ENCODE measurements at regions not wholly inside any gene's neighbourhood (a gene's known extent, or its start where the extent isn't known, plus 50 kb on each side); places are given as distances from the start of the nearest gene placed in this dataset.
A peak's percentile ranks its signal among the peaks of the same experiment; 100 is the strongest.
"Not testable (repeated sequence)": the region's sequence is repeated elsewhere in the genome, so short reads cannot be mapped to it uniquely, and the experiment has no call there.

DNA sequence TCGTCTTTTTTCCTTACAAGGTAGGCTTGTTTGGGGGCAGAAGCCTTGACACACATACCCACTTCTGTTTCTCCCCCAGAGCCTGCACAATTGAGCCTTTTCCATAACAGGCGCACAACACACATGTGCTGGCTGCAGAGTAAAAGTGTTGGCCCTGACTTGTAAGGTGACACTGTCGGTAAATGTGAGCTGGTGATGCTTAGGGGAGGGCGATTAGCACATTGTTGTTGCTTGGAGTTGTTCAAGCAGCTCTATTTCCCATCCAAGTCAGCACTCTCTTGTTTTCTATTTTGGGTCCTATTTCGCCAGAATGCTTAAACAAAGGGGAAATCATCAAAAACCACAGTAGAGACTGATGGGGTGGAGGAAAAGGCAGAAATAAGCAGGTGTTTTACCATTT is 51.9 kb upstream of the PTPRJ start:
- DNase-seq = no peak

DNA sequence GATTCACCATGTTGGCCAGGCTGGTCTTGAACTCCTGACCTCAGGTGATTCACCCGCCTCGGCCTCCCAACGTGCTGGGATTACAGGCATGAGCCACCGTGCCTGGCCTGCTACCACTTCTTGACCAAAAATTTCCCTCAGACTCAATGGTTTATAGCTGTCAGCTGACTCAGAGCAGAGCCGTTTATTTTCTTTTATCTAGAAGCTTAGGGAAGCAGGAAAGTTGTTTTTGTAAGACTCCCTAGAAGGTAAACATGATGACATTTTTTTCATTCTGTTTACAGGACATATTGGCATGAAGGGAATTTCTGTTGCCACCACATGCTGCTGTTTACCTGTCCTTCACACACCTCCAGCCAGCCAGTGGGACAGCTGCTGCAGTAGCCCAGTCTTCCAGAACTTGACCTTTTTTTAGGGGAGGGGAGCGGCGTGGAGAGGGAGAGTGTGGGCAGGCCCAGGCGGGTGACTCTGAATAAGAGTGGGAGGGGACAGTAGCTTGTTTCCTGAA is 56.1 kb upstream of the PTPRJ start:
- DNase-seq = peak; percentile 83

DNA sequence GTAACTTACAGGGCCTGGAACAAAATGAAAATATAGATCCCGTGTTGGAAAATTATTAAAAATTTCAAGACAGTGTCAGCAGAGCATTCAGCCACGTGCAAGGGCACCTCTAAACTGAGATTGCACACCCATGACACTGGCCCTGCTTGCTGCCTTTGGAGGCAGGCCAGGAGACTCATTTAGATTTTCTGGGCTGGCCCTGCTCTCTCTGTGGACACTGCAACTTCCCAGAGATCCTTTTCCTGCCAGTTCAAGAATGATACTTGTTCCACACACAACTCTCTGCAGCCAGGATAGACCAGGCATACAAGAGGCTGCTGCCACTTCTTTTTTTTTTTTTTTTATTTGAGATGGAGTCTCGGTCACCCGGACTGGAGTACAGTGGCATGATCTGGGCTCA is 56.7 kb upstream of the PTPRJ start:
- DNase-seq = peak; percentile 61

DNA sequence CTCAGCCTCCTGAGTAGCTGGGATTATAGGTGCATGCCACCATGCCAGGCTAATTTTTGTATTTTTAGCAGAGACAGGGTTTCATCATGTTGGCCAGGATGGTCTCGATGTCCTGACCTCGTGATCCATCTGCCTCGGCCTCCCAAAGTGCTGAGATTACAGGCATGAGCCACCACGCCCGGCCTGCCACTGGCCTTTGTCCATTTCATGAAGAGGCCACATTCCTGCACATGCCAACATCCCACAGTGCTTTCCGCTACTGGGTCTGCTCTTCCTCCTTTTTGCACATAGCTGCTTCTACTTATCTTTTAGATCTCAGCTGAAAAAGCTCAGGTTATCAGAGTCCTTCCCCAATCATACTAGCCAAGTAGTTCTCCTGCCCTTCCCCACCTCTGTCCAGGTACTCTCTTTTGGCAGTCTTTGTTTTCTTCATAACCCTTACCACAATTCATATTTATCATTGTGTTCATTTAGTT is 59.2 kb upstream of the PTPRJ start:
- not testable (repeated sequence) for DNase-seq

DNA sequence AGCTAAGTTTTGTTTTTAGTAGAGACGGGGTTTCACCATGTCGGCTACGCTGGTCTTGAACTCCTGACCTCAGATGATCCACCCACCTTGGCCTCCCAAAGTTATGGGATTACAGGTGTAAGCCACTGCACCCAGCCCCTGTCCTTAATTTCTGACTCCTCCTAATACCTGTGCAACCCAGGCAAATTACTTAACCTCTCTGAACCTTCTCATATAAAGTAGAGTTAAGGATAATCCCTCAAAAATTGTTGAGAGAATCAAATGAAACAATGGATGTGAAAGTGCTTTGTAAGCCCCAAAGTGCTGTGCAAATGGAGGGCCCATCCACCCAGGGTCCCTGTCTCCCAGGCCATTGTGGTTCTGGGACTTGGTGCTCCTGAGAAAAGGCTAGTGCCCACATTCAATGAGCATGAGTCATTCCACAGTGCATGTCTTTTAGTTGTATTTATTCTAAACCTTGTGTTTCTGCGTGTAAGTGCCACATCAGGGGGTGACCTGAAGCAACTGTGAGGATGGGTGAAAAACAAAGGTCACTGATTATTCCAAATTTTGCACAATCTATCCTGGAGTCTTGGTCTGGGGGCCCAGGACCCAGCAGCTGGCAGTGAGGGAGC is 61.4 kb upstream of the PTPRJ start:
- peak; percentile 74 for DNase-seq

DNA sequence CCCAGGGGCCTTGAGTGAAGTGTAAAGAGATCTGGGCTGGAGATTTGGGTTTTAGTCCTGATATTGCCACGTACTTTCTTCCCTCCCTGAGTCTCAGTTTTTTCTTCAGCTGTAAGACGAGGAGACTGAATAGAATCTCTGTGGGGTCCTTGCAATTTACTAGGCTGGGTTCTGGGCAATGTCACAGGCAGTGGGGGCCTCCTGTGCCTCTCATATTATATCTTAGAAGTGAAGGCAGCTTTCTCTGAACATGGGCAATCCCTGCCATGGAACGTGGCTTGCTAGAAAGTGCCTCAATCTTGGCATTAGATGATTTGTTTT is 62.0 kb upstream of the PTPRJ start:
- no peak for DNase-seq

DNA sequence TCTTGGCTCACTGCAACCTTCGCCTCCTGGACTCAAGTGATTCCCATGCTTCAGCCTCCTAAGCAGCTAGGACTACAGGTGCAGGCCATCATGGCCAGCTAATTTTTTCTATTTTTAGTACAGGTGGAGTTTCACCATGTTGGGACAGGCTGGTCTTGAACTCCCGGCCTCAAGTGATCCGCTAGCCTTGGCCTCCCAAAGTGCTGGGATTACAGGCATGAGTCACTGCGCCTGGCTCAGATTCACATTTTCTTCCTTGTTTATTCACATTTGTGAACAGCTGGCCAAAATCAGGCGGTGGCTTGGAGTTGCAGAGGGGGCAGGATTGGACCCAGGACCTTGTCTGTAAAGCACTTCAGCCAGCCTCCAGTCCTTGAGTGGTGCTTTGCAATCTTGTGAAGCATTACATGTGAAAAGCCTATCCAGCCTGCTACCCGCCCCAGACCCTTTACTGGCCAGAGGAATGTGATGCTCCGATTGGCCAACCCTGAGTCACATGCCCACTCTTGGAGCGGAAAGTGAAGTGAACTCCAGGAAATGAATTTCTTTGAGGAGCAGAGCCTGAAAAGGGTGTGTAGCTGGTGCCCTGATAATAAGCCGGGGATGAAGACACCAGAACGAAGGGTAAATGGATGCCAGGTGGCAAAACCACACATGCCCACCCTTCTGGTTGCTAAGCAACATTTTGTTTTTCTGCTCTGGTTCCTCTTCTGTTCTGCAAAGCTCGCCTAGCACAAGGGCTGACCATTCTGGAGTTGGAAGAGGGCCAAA is 62.6 kb upstream of the PTPRJ start:
- peak; percentile 80 for DNase-seq

DNA sequence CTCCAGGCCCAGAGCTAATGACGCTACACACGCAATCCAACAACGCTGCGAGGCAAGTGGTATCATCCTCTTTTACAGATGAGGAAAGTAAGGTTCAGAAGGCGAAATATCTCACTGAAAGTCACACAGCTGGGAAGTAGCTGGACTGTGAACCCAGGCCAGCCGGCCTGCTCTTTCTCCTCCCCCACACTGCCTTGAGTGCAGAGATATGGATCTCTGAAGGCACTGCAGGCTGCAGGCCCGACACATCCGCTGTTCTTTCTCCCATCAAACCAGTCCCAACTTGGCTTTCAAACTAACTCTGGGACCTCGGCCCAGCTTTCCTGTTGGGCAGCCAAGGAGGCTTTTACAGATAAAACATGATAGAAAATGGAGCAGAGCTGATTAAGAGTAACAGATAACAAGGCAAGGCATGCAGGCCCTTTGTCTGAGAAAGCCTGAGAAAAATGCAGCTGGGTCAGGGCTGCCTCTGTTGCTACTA is 64.0 kb upstream of the PTPRJ start:
- no peak for DNase-seq

DNA sequence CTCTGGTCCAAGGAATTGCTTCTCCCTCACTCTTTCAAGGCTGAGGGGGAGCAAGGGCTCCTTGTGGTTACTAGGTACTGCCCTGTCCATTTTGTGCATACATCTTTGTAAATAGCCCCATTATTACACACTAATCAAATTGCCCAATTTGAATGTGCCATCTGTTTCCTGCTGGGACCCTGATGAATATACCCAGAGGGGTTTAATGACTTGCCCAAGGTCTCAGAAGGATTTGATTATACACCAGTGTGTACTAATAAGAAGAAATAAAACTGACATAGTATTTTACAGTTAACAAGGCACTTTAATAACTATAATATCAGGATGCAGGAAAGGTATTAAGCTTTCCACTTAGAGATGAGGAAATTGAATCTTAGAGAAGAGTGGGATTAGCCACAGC is 64.6 kb upstream of the PTPRJ start:
- no peak for DNase-seq

DNA sequence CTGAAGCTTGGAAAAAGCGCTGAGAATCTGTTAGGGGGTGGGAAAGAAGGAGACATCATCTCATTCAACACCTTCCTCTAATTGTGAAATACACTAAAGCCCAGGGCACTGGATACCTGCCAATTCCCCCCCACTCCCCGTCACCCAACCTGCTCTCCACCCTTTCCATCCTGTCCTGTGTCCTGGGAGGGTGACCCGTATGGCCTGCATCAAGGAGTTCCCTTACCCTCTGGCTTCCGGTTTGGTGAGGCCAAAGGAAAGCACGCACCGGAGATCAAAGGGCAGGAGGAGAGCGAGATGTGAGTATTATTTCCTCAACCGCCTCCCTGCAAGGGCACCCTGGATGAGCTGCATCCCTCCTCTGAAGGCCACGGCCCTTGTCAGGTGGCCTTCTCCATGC is 65.0 kb upstream of the PTPRJ start:
- DNase-seq = no peak

DNA sequence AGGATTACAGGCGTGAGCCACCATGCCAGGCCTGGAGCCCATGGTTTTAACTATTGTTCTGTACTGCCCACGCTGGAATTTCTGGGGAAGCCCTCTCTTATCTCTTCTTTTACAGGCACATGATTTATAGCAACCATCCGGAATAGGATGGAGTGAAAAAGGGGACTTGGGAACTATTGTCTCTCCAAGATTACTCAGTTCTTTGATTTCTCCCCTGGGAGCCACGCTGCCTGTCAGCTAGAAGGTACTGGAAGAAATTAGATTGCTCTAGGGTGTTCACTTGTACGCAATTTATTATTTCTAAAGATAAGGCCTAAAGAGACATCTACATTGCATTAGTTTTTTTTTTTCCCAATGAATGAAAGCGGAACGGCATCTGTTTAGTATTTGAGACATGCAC is 65.6 kb upstream of the PTPRJ start:
- DNase-seq = no peak

DNA sequence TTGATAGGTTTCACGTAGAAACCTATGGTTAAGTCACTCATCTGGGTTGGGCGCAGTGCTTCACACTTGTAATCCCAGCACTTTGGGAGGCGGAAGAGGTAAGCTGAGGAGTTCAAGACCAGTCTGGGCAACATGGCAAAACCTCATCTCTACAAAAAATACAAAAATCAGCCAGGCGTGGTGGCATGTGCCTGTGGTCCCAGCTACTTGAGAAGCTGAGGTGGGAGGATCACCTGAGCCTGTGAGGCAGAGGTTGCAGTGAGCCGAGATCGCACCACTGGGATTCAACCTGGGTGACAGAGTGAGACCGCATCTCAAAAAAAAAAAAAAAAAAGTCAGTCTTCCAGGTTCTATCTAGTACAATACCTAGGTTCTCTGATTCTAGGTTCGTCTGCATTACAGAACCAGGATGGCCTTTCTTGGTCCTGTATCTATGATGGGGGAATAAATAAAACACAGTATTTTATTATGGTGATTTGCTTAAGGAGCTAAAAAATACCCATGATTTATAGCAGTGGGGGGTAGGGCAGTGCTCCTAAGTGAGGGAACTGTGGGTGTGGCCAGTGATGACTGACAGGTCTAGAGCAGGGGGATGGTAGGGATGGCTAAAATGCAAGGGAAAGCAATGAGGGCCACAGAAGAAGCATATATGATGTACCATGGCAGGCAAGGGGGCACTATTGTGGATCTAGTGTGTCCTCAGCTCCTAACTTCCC is 65.5 kb upstream of the NUP160 start:
- no peak for DNase-seq

DNA sequence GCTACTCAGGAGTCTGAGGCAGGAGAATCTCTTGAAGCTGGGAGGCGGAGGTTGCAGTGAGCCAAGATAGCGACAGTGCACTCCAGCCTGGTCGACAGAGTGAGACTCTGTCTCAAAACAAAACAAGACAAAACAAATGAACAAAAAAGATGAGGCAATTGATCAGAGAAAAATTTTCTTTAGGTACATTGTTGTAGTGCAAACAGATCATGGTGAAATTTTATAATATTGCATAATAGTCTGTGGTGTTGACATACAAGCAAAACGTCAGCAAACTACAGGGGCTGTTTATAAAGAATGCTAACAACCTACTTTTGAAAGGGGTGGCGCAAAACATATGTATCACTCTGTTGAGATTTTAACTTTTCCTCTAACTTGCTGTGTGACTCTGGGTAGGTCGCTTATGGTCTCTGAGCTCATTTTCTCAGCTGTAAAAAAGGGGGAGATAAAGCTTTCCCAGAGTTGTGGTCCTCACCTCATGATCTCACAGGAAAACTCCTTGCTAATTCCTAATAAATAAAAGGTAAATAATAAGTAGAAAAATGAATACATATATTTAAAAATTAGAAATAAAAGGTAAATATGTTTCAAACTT is 64.8 kb upstream of the NUP160 start:
- no peak for DNase-seq

DNA sequence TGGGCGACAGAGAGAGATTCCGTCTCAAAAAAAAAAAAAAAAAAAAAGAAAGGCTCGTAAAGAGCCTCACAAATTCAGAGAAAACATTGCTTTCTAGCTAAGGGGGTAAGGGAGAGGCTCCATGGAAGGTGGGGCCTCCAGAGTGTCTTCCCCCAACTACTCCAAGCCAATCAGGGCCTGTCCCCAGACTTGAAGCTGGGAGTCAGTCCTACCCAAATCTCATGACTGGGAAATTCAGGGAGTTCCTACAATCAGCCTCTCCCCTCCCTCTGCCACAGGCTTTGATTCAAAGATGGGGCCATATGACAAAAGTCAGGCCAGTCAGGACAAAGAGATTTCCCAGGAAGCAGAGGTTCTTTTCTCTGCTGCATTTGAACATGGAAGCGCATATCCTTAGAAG is 63.0 kb upstream of the NUP160 start:
- DNase-seq = no peak

DNA sequence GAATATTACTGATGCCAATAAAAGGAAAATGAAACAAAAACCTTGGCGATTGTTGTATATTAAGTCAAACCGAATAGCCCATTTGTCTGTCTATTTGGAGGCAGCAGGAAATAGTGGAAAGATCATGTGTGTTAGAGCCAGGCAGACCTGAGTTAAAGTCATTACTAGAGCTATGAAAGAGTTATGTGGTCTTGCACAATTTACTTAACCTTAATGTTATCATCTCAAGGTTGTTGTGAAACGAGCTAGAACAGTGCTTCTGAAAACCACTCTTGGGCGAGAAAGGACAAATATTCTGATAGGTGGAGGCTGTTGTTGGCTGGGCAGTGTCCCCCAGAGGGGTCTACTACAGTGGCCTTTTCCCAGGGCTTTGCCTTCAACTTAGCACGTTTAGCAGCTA is 60.0 kb upstream of the NUP160 start:
- DNase-seq = no peak

DNA sequence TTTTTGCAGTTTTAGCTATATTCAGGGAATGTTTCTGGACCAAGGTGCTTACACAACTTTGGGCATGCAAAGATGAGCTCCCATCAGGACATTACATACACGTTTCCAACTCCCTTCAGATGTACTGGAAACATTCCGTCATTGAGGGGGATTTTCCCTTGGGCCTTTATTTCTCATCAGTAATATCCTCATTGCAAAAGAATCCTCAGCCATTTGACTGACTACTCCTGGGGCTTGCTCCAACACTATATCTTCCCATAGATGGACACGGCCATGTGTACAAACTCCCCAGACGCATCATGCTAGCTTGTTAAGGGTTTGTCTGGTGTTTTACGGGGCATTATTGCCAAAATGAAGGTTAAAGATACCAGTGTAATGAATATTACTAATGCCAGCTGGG is 59.3 kb upstream of the NUP160 start:
- DNase-seq = peak; percentile 65

DNA sequence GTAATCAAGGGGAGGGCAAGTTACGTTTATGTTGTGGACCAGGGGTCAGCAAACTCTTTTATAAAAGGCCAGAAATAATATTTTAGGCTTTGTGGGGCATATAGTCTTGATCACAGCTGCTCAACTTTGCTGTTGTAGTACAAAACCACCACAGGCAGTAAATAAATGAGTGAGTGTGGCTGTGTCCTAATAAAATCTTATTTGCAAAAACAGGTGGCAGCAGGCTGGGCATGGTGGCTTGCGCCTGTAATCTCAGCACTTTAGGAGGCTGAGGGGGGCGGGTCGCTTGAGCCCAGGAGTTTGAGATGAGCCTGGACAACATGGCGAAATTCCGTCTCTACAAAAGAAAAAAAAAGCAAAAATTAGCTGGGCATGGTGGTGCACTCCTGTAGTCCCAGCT is 57.9 kb upstream of the NUP160 start:
- DNase-seq = no peak

DNA sequence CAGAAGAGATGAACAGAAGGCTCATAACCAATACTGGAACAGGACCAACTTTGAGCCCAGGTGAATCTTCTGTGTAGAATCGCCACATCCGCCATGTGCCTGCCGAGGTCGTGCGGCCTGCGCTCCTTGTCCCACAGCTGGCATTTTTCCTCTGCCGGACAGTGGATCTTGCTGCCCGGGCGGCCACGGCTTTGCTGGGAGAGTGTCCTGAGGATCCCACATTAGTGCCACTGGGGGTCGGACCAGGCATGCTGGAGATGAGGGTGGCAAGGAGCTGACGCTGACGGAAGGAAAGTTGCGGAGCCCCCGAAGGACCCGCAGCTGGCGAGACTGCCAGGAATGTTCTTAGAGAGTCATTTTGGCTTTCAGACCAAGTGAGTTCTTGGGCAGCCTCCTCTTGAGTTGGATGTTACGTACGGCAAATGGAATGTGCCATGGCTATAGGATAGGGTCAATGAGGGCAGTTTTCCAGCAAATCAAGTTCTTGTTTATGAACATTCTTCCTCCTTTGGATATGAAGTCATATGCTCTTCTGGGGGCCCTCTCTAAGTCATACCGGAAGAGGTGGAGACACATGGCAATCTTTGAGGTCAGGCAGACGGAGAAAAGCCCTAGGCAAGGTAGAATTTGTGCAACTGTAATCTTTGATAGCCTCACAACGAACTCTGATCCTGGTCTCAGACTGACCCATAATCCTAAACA is 57.4 kb upstream of the NUP160 start:
- peak; percentile 88 for DNase-seq

DNA sequence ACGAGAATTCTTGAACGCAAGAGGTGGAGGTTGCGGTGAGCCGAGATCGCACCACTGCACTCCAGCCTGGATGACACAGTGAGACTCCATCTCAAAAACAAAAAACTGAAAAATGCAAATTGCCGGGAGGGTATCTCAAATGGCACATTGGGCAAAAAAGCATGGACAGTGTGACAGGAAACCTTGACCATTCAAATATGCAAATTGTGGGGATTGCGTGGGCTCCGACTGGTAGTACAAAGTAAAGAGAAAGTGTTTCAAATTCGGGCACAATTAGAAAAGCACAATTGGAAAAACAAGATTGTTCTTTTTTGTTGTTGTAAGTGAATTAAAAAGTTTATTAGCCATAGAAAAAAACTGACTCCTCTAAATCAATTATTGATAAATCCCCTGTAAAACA is 56.7 kb upstream of the NUP160 start:
- DNase-seq = no peak

DNA sequence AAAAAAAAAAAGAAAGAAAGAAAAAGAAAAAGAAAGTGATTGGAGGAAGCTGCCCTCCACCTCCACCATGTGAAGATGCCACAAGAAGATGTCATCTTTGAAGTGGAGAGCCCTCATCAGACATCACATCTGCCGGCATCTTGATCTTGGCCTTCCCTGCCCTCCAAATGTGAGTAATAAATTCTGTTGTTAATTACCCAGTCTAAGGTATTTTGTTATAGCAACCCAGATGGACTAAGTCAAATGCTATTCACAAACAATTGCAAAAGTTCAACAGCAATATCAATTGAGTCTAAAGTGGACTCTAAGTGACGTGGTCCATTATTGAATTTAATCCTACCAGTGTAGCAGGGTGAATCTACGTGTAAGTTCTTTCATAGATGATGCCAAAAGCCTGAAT is 55.9 kb upstream of the NUP160 start:
- peak; percentile 41 for DNase-seq

DNA sequence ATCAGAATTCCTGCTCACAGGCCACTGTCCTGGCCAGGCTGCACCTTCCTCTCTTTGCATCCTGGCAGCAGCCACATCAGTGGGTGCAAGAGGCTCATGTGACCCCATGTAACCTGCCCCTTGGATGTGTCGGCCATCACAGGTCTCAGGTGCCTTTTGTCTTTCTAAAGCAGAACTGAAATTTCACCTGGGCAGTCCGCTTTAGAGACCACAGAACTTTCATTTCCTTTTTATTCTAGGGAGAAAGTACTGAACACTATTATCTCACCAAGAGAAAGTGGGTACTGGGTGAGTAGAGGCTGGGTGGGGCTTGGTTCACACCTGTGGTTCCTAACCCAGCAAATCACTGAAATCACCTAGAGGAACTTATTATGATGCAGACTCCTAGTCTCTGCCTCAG is 51.7 kb upstream of the NUP160 start:
- DNase-seq = no peak
